ENCODE measurements at regions not wholly inside any gene's neighbourhood (a gene's known extent, or its start where the extent isn't known, plus 50 kb on each side); places are given as distances from the start of the nearest gene placed in this dataset.
A peak's percentile ranks its signal among the peaks of the same experiment; 100 is the strongest.

DNA sequence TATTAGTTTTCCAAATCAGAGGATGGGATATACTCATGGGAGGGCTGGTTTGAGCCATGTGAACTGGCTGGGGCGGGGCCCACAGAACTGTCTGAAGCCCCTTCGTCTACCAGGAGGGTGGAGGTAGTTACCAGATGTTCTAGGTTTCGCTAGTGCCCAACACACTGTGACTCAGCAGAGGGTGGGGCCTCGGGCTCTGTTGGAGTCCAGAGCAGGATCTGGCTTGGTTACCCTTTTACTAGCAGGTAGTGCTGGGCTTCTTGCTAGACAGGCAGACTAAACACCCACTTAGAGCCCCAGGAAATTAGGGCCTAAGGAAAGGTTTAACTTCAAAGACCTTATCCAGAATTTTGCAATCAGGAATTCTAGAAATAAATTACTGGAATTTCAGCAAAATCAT, 56.2 kb upstream of the CHRDL1 start:
- DNase-seq, result no peak

DNA sequence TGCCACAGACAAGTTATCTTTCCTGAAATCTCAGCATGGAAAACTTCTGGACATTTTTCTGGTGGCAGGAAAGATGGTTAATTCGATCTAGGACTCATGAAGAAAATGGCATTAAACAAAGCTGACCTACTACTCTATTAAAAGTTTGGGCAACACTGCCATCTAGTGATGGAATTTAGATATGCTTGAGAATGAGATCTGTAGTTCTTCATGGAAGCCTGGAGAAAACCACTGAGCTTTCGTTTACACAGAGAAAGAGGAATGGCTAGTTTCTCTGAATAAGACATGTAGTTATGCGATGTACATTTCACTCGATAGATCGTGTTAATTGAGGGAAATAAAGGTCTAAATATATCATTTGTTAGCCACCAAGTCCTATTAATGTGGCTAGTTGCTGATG, 51.7 kb upstream of the CHRDL1 start:
- peak in 1 of 2 donors; percentile 41 for DNase-seq

DNA sequence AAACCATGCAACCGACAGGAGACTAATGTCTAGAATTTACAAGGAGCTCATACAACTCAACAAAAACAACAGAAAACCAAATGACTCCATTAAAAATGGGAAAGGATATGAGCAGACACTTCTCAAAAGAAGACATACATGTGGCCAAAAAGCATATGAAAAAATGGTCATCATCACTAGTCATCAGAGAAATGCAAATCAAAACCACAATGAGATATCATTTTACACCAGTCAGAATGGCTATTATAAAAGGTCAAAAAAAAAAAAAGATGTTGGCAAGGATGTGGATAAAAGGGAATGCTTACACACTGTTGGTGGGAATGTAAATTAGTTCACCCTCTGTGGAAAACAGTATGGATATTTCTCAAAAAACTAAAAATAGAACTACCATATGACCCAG, 50.5 kb upstream of the CHRDL1 start:
- no peak for DNase-seq
